Mesenteric fat pad (tissue), 1 donor: ENCODE measurements at regions not wholly inside any gene's neighbourhood (a gene's known extent, or its start where the extent isn't known, plus 50 kb on each side); places are given as distances from the start of the nearest gene placed in this dataset.

Experiments
- DNase-seq: peaks from one replicate; pipeline ENCODE4 v3.0.0-alpha.2; 2020; ENCODE audit warnings: low spot score
- donor health status: DM: yes; HTN: yes; CAD: no.

DNA sequence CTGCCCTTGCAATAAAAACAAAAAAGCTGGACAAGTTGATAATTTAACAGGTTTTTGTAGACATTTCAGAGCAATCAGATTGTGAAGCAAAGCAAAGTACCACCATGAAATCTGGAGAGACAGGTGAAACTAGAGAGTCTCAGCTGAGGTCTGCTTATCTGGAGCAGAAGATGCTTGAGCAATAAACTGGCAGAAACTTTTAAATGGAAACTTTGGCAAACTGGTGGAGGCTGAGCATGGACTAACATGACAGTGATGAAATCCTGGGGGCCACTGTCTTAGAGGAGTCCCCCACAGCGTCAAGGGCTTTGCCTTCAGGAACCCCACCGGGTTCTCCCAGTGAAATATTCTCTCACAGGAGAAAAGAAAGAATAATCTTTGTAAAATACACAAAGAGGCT lies 416.3 kb upstream of the B3GALT2 start:
- DNase-seq = no peak

DNA sequence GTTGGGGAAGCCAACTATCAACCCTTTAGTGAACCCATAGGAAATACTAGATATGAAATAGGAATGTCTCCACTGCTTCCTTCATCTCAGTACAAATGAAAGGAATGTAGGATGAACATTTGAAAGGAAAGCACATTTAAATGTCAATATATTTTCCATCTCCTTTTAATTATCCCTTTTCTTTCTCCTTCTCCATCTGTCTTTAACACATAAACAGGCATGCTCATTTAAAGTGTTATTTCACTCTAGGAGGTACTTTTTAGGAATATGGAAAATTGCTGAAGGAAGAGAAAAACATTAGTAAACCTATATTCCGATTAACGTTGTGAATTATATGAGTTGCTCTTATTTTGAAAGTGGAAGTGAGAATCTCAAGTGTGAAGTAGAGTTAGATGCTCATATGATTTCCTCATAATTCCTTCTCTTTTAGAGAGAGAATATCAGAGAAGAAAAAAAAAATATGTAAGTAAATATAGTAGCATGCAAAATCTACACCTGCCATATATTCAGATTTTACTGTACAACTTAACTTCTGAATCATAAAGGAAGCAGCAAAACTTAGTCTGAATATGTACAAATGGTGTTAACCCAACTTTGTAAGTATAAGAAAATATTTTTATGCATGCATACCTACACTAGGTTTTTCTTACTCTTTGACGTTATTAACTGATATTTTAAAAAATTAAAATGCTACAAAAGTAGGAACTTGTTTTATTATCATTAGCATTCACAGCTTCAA lies 406.9 kb upstream of the B3GALT2 start:
- no peak for DNase-seq

DNA sequence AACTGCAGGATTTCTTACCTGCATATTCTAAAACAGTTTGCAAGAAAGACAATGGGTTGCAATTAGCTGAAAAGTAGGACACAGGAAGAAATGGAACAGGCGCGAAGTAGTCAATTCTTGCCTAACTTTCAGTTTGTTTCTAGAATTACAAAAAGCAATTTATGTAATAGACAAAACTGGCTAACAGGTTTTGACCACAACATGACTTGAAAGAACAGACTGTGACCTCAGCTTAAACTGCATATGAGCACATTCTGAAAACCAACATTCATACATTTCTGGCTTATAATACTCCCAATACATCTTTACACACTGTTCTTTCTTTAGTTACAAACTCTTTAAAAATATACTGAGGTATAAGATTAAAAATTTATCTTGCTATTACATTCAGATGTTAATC lies 405.9 kb upstream of the B3GALT2 start:
- DNase-seq = no peak

DNA sequence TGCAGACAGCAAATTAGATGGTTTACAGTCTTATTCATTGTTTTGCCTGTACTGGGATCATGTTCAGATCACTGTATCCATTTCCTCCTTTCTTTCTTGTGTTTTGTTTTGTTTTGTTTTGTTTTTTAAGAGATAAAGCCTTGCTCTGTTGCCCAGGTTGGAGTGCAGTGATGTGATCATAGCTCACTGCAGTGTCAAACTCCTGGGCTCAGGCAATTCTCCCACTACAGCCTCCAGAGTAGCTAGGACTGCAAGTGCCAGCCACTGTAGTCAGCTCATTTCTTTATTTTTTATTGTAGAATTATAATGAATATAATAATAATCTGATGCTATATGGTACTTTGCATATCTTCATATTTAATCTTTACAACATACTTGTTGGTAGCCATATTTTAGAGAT lies 403.7 kb upstream of the B3GALT2 start:
- no peak for DNase-seq

DNA sequence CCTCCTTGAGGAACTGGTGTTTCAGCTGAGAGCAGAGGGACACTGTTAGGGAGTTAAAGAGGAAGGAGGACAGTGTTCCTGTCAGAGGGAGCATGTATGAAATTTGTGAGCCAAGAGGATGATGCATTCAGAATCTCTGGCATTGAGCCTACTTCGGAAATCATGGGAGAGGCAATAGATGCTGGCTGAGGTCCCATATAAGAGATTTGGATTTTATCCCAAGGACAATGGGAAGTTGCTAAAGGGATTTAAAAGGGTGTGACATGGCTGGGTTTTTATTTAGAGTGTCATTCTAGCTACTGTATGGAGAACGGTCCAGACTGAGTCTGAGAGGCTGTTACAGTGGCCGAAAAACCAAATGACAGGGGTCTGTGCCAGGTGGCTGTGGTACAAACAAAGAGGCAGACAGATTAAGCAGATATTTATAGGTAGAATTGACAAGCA lies 403.2 kb upstream of the B3GALT2 start:
- DNase-seq = no peak

DNA sequence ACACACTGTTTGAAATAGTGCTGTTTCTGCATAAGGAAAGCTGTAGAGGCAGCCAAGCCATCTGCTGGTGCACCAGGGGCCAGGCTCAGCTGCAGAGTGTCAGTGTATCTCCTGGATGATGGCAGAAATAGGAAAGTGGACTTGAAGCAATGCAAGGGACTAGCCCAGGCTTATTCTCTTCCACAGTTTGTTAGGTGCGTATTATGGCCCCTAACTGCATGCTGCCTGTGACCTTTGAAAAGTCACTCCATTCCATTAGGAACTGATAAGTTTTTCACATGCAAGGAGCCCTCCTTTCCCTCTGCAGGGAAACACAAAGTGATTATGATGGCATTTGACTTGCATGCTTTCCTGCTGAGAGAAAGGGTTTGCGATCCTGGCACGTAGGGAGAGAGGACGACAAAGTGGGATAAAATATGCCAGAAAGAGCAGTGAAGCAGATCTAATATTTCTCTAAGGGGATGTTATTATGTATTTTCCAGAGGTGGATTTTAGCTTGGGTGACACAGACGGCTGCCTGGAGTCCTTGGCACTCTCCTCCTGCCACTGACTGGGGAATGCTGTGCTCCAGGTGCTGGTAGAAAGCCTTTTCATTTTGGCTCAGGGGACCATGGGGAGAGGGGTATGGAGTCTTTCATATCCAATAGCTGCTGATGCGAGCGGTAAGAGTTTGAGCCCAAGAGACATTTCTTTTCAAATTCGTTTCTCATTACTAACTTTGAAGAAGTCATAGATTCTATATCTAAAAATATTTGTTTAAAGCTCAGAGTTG lies 402.1 kb upstream of the B3GALT2 start:
- no peak for DNase-seq

DNA sequence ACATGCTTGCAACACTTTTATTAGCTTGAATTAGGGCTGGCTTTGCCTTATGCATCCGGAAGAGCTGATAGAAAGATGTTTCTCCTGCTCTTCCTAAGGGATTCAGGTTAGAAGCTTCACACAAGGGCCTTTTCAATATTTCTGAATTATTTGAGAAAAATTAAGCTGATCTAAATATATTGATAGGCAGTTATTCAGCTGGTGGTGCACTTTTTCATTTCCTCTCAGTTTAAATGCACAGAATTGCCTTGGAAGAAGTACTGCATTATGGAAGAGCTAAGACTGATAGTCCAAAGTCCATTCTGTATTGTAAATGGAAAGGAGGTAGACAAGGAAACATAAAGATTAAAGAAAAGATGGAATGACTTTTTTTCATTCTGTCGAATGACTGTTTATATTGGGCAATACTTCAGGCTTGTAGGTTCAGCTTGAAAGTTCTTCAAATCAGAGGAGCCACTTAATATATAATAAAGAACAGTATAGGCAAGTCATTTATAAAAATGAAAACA lies 398.4 kb upstream of the B3GALT2 start:
- no peak for DNase-seq

DNA sequence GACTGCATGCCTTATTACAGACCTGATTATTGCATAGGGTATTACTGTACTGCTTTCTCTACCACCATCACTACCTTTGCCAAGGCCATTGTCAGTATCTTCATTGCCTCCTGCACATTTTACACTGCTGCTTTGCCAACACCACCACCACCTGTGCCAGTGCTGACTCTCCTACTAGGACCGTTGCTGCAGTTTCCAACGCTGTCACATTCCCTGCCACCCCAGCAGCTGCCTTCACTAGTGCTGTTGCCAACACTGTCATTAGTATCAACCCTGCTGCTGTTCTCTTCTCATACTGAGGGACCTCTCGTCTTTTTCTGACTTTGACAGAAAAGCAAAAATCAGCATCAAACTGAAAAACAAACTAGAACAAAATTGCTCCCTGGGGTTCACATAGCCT lies 394.9 kb upstream of the B3GALT2 start:
- no peak for DNase-seq

DNA sequence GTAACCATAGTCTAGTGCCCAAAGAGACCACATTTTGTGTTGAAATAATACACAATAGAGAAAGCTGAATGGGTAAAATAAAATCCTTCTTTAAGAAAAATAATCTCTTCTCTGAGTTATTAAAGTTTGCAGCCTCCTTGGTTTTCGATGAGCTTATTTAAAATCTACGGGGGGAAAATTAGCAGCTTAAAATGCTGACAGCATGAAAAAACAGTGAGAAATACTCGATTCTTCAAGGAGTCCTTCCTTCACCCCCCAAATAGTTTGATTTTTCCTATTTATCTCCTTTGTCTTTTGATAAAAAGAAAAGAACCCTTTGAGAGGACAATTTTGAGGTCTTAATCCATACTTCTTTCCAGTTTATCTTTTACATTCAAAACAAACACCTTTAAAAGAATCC lies 394.0 kb upstream of the B3GALT2 start:
- no peak for DNase-seq

DNA sequence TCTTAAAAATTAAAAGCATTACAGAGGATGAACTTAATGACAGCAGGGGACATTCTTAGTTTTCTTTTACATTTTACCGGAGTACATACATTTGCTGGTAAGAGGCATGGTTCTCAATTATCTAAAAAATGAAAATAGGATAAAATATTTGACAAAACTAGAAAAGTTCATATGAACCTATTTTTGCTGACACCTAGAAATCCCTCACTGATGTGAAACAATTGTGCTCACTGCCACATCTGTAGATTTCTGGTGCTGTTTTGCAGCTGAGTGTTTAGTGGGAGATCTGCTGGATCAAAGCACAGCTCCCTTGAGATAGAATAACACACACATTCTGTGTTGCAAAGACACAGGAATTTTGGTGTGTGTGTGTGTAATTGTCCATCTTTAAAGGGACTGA lies 392.9 kb upstream of the B3GALT2 start:
- no peak for DNase-seq

DNA sequence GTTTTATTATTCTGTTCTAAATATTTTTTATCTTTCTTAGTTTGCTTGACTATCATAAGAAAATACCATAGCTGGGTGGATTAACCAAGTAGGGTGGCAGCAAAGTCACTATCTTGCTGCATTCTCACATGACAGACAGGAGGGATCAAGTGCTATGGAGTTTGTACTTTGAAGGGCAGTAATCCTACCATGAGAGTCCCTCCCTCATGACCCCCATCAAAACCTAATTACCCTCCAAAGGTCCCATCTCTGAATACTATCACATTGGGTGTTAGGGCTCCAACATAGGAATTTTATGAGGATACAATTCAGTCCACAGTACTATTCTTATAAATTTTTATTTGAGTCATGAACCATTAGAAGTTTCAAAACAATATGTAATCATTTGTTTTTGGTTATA lies 388.5 kb upstream of the B3GALT2 start:
- DNase-seq = no peak

DNA sequence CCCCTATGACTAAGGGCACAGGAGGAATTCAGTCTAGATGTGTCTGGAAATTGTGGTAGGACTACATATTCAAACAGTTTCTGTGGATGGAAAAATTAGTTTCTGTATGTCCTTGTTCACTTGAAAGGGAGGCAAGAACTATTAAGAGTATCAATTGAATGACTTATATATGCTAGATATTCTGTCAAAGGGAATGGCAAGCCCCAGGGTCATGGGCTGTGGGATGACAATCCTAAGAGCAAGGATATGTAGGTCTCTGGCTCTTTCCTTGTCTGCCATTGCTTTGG lies 383.5 kb upstream of the B3GALT2 start:
- no peak for DNase-seq

DNA sequence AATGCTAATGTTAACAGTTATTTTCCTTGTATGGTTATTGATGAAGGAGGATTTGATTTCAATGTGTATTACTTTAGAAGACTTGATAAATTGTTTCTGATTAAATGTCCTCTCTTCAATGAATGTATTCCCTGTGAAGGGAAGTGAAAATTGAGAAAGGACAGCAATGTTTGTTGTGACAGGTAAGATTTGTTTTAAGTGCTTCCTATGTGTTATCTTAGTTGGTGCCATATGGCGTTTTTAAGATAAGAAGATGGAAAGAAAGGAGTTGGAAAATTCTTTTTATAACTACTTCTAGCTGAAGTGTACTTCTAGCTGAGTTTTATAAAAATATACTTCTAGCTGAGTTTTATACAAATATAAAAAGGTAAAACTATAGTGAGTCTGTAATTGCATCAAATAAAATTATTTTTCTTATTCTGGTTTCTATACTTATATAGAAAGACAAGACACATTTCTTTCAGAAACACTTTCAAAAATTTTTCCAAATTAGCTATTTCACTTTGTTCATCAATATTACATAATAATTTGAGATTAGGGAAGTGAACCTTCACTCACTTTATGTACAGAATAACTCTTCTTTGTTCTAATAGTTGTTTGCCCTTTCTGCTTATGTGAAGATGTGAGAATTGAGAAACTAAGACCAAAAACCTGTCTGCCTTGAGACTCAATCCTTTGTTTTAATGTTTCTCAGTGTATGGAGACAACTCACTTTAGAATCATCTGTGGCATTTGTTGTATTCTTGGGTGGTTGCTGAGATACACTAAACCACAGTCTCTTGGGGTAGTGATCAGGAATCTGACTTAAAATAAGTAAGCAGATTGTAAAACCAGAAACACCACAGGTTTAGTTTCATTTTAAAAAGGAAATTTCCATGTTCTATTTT lies 382.9 kb upstream of the B3GALT2 start:
- no peak for DNase-seq

DNA sequence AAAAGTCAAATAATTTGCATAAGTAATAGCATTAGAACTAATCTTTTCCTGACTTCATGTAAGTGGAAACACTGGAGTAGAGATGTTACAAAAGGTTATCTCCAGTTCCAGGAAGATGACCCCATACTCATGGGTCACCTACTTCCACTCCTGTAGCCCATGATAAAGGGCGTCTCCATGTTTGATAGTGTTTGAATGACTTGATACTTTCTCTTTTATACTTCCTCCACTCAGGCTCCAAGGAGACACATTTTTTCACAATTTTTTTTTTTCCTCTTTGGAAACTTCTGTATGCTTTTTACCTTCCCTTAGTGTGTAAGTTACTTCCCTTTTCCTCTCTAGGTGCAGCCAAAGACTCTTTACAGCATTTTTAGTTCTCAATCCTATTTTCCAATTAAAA lies 382.1 kb upstream of the B3GALT2 start:
- no peak for DNase-seq

DNA sequence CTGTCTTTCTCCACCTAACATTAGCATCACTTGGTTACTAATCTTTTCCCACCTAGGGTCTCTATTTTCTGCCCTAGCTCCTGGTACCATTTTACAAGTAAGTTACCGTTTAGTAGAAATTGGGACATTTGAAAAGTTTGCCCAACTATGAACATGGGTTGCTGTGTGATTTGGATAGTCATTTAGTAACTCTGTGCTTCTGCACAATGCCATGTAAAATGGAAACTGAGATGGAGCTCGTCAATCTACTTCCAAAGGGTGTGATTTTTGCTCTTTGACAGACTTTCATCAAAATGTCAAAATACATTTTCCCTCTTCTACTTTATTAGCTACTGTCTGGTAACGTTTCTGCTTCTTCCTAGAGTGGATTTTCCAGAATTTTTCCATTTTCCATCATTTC lies 381.5 kb upstream of the B3GALT2 start:
- no peak for DNase-seq

DNA sequence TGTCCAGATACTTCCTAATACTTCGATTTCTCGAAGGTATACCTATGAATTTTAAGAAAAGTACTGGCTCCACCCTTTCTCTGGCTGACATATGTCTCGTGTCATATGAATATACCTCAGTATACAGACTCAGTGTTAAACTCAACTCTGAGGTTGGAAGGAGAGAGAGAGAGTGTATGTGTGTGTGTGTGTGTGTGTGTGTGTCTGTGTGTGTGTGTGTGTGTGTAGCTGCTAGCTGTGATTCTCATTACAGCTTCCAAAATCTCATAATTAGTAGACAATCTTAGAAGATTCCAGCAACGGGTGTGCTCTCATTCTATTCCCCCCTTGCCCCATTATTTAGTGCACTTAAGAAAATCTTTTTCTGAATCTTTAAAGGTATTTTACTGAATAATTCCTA lies 380.3 kb upstream of the B3GALT2 start:
- DNase-seq = no peak

DNA sequence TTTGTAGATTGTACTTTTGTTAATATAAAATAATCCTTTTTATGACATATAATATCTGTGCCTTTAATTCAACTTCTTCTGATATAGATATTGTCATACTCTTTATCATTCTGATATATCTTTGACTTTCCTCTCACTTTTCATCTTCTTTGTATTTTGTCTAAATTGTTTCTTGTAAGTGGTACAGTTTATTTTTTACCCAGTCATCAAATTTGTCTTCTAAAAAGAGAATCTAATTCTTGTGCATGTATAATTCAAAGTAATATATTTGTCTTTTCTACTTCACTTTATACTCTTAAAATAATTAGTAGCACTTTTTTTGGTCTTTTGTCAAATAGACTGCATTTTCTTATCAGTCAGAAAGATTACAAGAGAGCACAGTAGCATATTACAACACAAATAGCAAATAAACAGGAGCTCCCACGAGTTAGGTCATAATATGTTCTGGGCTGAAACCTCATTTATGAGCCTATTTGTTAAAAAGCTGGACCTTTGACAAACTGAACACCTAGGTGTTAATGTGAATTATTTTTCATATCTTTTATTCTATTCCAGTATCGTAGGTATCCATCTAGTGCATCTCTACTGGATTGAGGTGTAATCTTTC lies 379.7 kb upstream of the B3GALT2 start:
- no peak for DNase-seq

DNA sequence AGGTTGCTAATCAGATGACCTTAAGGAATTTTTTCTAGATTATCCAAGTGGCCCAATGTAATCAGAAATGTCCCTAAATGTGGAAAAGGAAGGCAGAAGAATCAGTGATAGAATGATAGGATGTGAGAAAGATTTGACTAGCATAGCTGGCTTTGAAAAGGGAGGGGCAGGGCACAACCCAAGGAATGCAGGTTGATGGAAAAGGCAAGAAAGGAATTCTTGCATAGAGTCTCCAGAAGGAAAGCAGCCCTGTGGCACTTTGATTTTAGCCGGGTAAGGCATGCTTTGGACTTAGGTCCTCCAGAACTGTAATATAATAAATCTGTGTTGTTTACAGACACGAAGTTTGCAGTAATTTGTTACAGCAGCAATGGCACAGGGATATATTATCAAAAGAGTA lies 375.7 kb upstream of the B3GALT2 start:
- DNase-seq = no peak

DNA sequence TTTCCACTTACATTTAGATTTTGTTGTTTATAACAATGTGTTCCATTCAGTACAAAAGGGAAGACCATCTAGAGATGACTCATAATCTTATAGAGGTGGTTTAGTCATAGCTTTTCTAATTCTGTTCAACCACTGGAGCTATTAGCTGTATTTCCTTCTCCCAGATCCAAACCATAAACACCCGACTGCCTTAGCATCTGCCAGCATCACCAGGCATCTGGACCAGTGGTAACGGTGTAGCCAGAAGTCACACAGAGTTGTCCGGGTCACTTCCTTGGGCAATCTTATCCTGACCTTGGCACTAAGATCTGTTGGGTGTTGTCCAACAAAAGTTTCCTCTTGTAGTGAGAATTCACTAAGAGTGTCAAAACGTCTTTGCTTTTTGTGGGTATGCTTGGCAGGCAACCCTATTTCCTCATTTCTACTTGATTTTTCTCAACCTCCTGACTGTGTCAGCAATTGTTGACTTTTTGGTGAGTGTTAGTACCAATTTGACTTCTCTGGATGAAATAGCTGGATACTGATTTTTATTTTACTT lies 372.1 kb upstream of the B3GALT2 start:
- no peak for DNase-seq

DNA sequence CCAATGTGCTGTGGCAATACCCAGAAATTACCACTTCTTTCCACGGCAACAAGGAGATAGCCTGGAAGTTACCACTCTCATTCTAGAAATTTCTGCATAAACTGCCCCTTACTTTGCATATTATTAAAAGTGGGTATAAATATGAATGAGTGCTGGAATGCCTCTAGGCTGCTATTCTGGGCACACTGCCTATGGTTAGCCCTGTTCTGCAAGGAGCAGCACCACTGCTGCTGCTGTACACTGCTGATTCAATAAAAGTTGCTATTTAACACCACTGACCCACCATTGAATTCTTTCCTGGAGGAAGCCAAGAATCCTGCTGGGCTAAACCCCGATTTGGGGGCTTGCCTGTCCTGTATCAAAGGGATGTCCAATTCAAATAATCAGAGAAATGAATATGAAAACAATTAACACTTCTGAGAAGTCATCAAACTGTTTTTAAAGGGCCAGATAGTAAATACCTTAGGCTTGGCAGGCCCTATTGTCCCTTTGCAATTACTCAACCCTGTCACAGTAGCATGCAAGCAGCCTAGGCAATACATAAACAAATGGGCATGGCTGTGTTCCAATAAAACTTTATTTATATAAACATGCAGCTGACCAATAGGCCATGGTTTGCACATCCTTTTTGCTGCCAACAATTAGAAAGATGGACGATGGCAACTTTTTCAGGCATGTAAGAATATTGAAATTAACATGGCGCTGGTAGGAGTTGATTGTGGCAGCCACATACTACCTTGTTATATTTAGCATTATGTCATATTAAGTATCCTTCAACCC lies 369.4 kb upstream of the B3GALT2 start:
- DNase-seq = no peak

DNA sequence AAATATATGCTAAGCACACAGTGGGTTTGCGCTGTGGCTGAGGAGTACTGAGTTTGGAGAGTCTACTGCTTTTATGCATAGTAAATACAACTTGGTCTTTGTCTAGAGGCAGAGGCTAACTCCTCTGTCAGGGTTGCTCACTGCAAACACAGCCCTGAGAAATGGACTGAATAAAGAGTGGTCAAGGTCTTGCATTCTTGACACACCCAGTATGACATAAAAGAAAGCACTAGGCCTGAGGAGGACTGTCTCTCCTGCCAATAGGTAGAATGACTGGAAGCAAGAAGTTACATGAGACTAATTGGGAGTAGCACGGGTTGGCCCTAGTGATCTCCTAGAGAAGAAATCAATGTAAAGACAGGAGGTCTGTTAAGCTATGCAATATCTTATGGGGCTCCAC lies 367.2 kb upstream of the B3GALT2 start:
- DNase-seq = no peak
